ENCODE measurements at regions not wholly inside any gene's neighbourhood (a gene's known extent, or its start where the extent isn't known, plus 50 kb on each side); places are given as distances from the start of the nearest gene placed in this dataset.
"Not testable (repeated sequence)": the region's sequence is repeated elsewhere in the genome, so short reads cannot be mapped to it uniquely, and the experiment has no call there.

GRCh38 chrY:26240944-26241343, 619.0 kb downstream of the CDY1 start:
- TF ChIP-seq CTCF (IDR thresholded peaks at IDR 0.05 in 2 of 3, conservative IDR thresholded peaks at IDR 0.05 in 1 of 3; ENCODE audit: borderline replicate concordance in 1 of 3, insufficient read depth in 1 of 3, low read depth in 2 of 3, low read length in 2 of 3); POLR2AphosphoS5 (IDR thresholded peaks at IDR 0.05; ENCODE audit: low read depth, low read length); EZH2 (IDR thresholded peaks at IDR 0.05); REST (IDR thresholded peaks at IDR 0.05; ENCODE audit: low read depth); POLR2A (IDR thresholded peaks at IDR 0.05; ENCODE audit: borderline replicate concordance, extremely low read depth, insufficient read depth, insufficient read length): not testable (repeated sequence)
- TF ChIP-seq, protein P1, sequence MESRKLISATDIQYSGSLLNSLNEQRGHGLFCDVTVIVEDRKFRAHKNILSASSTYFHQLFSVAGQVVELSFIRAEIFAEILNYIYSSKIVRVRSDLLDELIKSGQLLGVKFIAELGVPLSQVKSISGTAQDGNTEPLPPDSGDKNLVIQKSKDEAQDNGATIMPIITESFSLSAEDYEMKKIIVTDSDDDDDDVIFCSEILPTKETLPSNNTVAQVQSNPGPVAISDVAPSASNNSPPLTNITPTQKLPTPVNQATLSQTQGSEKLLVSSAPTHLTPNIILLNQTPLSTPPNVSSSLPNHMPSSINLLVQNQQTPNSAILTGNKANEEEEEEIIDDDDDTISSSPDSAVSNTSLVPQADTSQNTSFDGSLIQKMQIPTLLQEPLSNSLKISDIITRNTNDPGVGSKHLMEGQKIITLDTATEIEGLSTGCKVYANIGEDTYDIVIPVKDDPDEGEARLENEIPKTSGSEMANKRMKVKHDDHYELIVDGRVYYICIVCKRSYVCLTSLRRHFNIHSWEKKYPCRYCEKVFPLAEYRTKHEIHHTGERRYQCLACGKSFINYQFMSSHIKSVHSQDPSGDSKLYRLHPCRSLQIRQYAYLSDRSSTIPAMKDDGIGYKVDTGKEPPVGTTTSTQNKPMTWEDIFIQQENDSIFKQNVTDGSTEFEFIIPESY (IDR thresholded peaks at IDR 0.05; ENCODE audit: extremely low read depth, insufficient replicate concordance, low read length), result not testable (repeated sequence)
